Fibroblast of the aortic adventitia (primary cell): ENCODE measurements at regions not wholly inside any gene's neighbourhood (a gene's known extent, or its start where the extent isn't known, plus 50 kb on each side); places are given as distances from the start of the nearest gene placed in this dataset.

Experiments
- DNase-seq: peaks from one replicate; pipeline ENCODE4 v3.0.0-alpha.2; 2010; ENCODE audit warnings: low read depth
- H3K4me3 ChIP-seq: 2 replicates; pipeline ENCODE4 v1.5.1; 2011; ENCODE audit warnings: low read depth, mild to moderate bottlenecking, control low read depth, low read length, moderate library complexity
- CTCF ChIP-seq: IDR thresholded peaks from 2 replicates; pipeline ENCODE4 v1.5.1; 2011; ENCODE audit warnings: mild to moderate bottlenecking, low read length, control low read depth, inconsistent platforms; ENCODE audit not compliant: insufficient read depth

GRCh38 chrX:134162032-134162431 is 75.0 kb upstream of the CCDC160 start:
- TF ChIP-seq CTCF = no peak
- no peak for DNase-seq
- no peak overlapping the region for H3K4me3 ChIP-seq

- H3K4me3 ChIP-seq = no peak overlapping the region
- DNase-seq = no peak
- no peak for TF ChIP-seq CTCF
Measured at GRCh38 chrX:134163836-134164235, 73.1 kb upstream of the CCDC160 start.

GRCh38 chrX:134167591-134168203 is 69.3 kb upstream of the CCDC160 start:
- no peak for TF ChIP-seq CTCF
- no peak for DNase-seq
- no peak overlapping the region for H3K4me3 ChIP-seq

- TF ChIP-seq CTCF = no peak
- H3K4me3 ChIP-seq = no peak overlapping the region
- DNase-seq = no peak
Measured at GRCh38 chrX:134171661-134172587, 65.1 kb upstream of the CCDC160 start.

DNA sequence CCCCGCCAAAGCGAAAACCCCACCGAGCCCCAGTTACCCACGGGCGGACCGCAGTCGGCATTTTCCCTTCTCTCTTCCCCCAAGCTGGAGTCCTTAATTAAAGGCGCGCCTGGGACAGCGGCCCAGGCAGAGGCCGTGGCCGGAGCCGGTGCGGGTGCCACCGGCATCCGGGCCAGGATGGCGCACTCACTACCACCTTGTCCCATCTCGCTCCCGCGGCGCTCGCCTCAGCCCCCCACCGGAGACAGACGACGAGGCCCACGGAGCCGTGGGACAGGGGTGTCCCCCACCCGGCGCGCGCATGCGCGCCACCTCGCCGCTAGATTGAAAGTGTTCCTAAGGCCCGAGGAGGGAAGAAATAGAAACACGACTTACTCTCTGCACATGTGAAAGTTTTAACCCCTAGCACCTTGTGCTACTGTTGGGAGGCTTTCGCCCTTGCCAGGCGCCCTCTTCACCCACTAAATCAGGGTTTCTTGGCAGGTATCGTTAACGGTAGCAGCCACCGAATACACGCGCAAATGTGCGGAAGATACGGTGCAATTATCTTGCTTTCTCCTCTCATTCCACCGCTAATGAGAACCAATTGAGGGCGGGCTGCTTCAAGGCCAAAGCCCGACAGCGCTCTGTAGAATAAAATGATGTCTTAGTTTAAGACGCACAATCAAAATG is 64.3 kb upstream of the CCDC160 start:
- DNase-seq = no peak
- peak overlapping the region; percentile 44 for H3K4me3 ChIP-seq
- TF ChIP-seq CTCF = no peak

GRCh38 chrX:134173541-134174272 is 63.3 kb upstream of the CCDC160 start:
- H3K4me3 ChIP-seq = no peak overlapping the region
- DNase-seq = no peak
- no peak for TF ChIP-seq CTCF
